ENCODE measurements at regions not wholly inside any gene's neighbourhood (a gene's known extent, or its start where the extent isn't known, plus 50 kb on each side); places are given as distances from the start of the nearest gene placed in this dataset.
A peak's percentile ranks its signal among the peaks of the same experiment; 100 is the strongest.

GRCh38 chr12:76180401-76181277 is 96.2 kb upstream of the NAP1L1 start:
- no peak for TF ChIP-seq NFIC (IDR thresholded peaks at IDR 0.05)

- TF ChIP-seq REST (IDR thresholded peaks at IDR 0.05; ENCODE audit: low read depth), result peak; percentile 66
- no peak for TF ChIP-seq YY1 (IDR thresholded peaks at IDR 0.05; ENCODE audit: low read depth)
These were observed 94.0 kb upstream of the NAP1L1 start for GRCh38 chr12:76178452-76178851.

GRCh38 chr12:76177821-76178220 is 93.3 kb upstream of the NAP1L1 start:
- no peak for TF ChIP-seq EP300 (IDR thresholded peaks at IDR 0.05; ENCODE audit: borderline replicate concordance)
- TF ChIP-seq YY1 (IDR thresholded peaks at IDR 0.05; ENCODE audit: low read depth), result no peak
- TF ChIP-seq ZBTB7A (IDR thresholded peaks at IDR 0.05; ENCODE audit: low read depth), result no peak

GRCh38 chr12:76176940-76177339 is 92.5 kb upstream of the NAP1L1 start:
- TF ChIP-seq RAD21 (IDR thresholded peaks at IDR 0.05; ENCODE audit: low read depth) (no peak), EGR1 (IDR thresholded peaks at IDR 0.05) (no peak), TEAD4 (IDR thresholded peaks at IDR 0.05) (no peak), TCF12 (IDR thresholded peaks at IDR 0.05; ENCODE audit: low read depth) (no peak), CREB1 (IDR thresholded peaks at IDR 0.05; ENCODE audit: low read depth) (no peak), EP300 (IDR thresholded peaks at IDR 0.05; ENCODE audit: borderline replicate concordance) (no peak)

- TF ChIP-seq TCF12 (IDR thresholded peaks at IDR 0.05; ENCODE audit: low read depth), result no peak
- TF ChIP-seq TEAD4 (IDR thresholded peaks at IDR 0.05), result no peak
- TF ChIP-seq EP300 (IDR thresholded peaks at IDR 0.05; ENCODE audit: borderline replicate concordance), result no peak
- TF ChIP-seq TAF1 (IDR thresholded peaks at IDR 0.05; ENCODE audit: low read depth), result no peak
- TF ChIP-seq YY1 (IDR thresholded peaks at IDR 0.05; ENCODE audit: low read depth), result no peak
- TF ChIP-seq CREB1 (IDR thresholded peaks at IDR 0.05; ENCODE audit: low read depth), result no peak
- TF ChIP-seq ZBTB7A (IDR thresholded peaks at IDR 0.05; ENCODE audit: low read depth), result no peak
- TF ChIP-seq USF1 (IDR thresholded peaks at IDR 0.05), result no peak
- TF ChIP-seq CEBPB (IDR thresholded peaks at IDR 0.05), result no peak
- no peak for TF ChIP-seq MAX (IDR thresholded peaks at IDR 0.05)
- no peak for TF ChIP-seq RAD21 (IDR thresholded peaks at IDR 0.05; ENCODE audit: low read depth)
- TF ChIP-seq EGR1 (IDR thresholded peaks at IDR 0.05), result no peak
- TF ChIP-seq FOXM1 (IDR thresholded peaks at IDR 0.05; ENCODE audit: borderline replicate concordance, low read depth), result no peak
- no peak for TF ChIP-seq REST (IDR thresholded peaks at IDR 0.05; ENCODE audit: low read depth)
- TF ChIP-seq NFIC (IDR thresholded peaks at IDR 0.05), result no peak
These were observed 89.3 kb upstream of the NAP1L1 start for GRCh38 chr12:76173756-76174155.

GRCh38 chr12:76158518-76159321 is 74.2 kb upstream of the NAP1L1 start:
- TF ChIP-seq RAD21 (IDR thresholded peaks at IDR 0.05; ENCODE audit: low read depth) (peak; percentile 51), NFIC (IDR thresholded peaks at IDR 0.05) (no peak)

- no peak for TF ChIP-seq ZBTB7A (IDR thresholded peaks at IDR 0.05; ENCODE audit: low read depth)
- no peak for TF ChIP-seq TEAD4 (IDR thresholded peaks at IDR 0.05)
- no peak for TF ChIP-seq YY1 (IDR thresholded peaks at IDR 0.05; ENCODE audit: low read depth)
- no peak for TF ChIP-seq CREB1 (IDR thresholded peaks at IDR 0.05; ENCODE audit: low read depth)
- TF ChIP-seq NFIC (IDR thresholded peaks at IDR 0.05), result no peak
- no peak for TF ChIP-seq TCF12 (IDR thresholded peaks at IDR 0.05; ENCODE audit: low read depth)
- no peak for TF ChIP-seq REST (IDR thresholded peaks at IDR 0.05; ENCODE audit: low read depth)
- no peak for TF ChIP-seq TAF1 (IDR thresholded peaks at IDR 0.05; ENCODE audit: low read depth)
- no peak for TF ChIP-seq RAD21 (IDR thresholded peaks at IDR 0.05; ENCODE audit: low read depth)
- no peak for TF ChIP-seq EGR1 (IDR thresholded peaks at IDR 0.05)
These were observed 72.2 kb upstream of the NAP1L1 start for GRCh38 chr12:76156726-76157125.
